ENCODE measurements at regions not wholly inside any gene's neighbourhood (a gene's known extent, or its start where the extent isn't known, plus 50 kb on each side); places are given as distances from the start of the nearest gene placed in this dataset.

GRCh38 chr18:56270671-56271250, 367.6 kb downstream of the TXNL1 start:
- DNase-seq: no peak

GRCh38 chr18:56269958-56270357, 368.4 kb downstream of the TXNL1 start:
- no peak for DNase-seq

GRCh38 chr18:56268952-56269351, 369.4 kb downstream of the TXNL1 start:
- DNase-seq: no peak

GRCh38 chr18:56267334-56267733, 371.1 kb downstream of the TXNL1 start:
- no peak for DNase-seq

- no peak for DNase-seq
Measured at GRCh38 chr18:56258178-56258577, 380.2 kb downstream of the TXNL1 start.

- DNase-seq: no peak
Measured at GRCh38 chr18:56257205-56257604, 381.2 kb downstream of the TXNL1 start.

GRCh38 chr18:56256659-56257058, 381.7 kb downstream of the TXNL1 start:
- no peak for DNase-seq

- DNase-seq: no peak
Measured at GRCh38 chr18:56255381-56255780, 383.0 kb downstream of the TXNL1 start.

- DNase-seq: no peak
Measured at GRCh38 chr18:56252456-56252855, 385.9 kb downstream of the TXNL1 start.

GRCh38 chr18:56248610-56249235, 389.7 kb downstream of the TXNL1 start:
- no peak for DNase-seq

GRCh38 chr18:56246916-56247315, 391.5 kb downstream of the TXNL1 start:
- no peak for DNase-seq

- DNase-seq: no peak
Measured at GRCh38 chr18:56245866-56246580, 392.4 kb downstream of the TXNL1 start.

- no peak for DNase-seq
Measured at GRCh38 chr18:56240405-56240804, 398.0 kb downstream of the TXNL1 start.

- no peak for DNase-seq
Measured at GRCh38 chr18:56238576-56238975, 399.8 kb downstream of the TXNL1 start.

- DNase-seq: no peak
Measured at GRCh38 chr18:56235481-56236013, 402.8 kb downstream of the TXNL1 start.

GRCh38 chr18:56235071-56235470, 403.3 kb downstream of the TXNL1 start:
- DNase-seq: no peak

GRCh38 chr18:56233595-56233994, 404.8 kb downstream of the TXNL1 start:
- no peak for DNase-seq

GRCh38 chr18:56226025-56226424, 412.4 kb downstream of the TXNL1 start:
- no peak for DNase-seq

GRCh38 chr18:56224669-56225561, 413.5 kb downstream of the TXNL1 start:
- no peak for DNase-seq

- DNase-seq: no peak
Measured at GRCh38 chr18:56221195-56222065, 417.0 kb downstream of the TXNL1 start.

- no peak for DNase-seq
Measured at GRCh38 chr18:56217406-56217805, 421.0 kb downstream of the TXNL1 start.

- no peak for DNase-seq
Measured at GRCh38 chr18:56214706-56215105, 423.7 kb downstream of the TXNL1 start.

Data from NCI-H2107 (cell line).